ENCODE measurements at regions not wholly inside any gene's neighbourhood (a gene's known extent, or its start where the extent isn't known, plus 50 kb on each side); places are given as distances from the start of the nearest gene placed in this dataset.

- TF ChIP-seq CTCF (IDR thresholded peaks at IDR 0.05): no peak
- no peak for DNase-seq (ENCODE audit: low spot score)
Observed at GRCh38 chr13:74280093-74280794, 146.0 kb upstream of the KLF12 start.

GRCh38 chr13:74278901-74279300 is 144.7 kb upstream of the KLF12 start:
- Histone ChIP-seq H3K4me3 (no peak overlapping the region), H3K27ac (no peak overlapping the region), H3K36me3 (no peaks in the 10 kb centered on the region), H3K4me1 (no peaks in the 10 kb centered on the region), H3K9me3 (no peaks in the 10 kb centered on the region), H3K27me3 (no peaks in the 10 kb centered on the region)
- no peak for DNase-seq (ENCODE audit: low spot score)
- TF ChIP-seq CTCF (IDR thresholded peaks at IDR 0.05): no peak

More at GRCh38 chr13:74280093-74280794, 146.0 kb upstream of the KLF12 start:
- no peaks in the 10 kb centered on the region for H3K27me3 ChIP-seq
- no peak overlapping the region for H3K4me3 ChIP-seq
- no peaks in the 10 kb centered on the region for H3K4me1 ChIP-seq
- no peaks in the 10 kb centered on the region for H3K9me3 ChIP-seq
- no peaks in the 10 kb centered on the region for H3K36me3 ChIP-seq
- no peak overlapping the region for H3K27ac ChIP-seq

- no peak for DNase-seq (ENCODE audit: low spot score)
- Histone ChIP-seq H3K4me3 (no peak overlapping the region), H3K27ac (no peak overlapping the region), H3K4me1 (no peaks in the 10 kb centered on the region), H3K27me3 (no peaks in the 10 kb centered on the region), H3K36me3 (no peaks in the 10 kb centered on the region), H3K9me3 (peaks cover 0 to 15% of the 10 kb centered on the region in 2 donors)
- no peak for TF ChIP-seq CTCF (IDR thresholded peaks at IDR 0.05)
Observed at GRCh38 chr13:74274916-74275315, 140.7 kb upstream of the KLF12 start.

GRCh38 chr13:74273581-74273980 is 139.4 kb upstream of the KLF12 start:
- Histone ChIP-seq H3K4me3 (no peak overlapping the region), H3K4me1 (no peaks in the 10 kb centered on the region), H3K27ac (no peak overlapping the region), H3K27me3 (no peaks in the 10 kb centered on the region), H3K36me3 (no peaks in the 10 kb centered on the region), H3K9me3 (peaks cover 0 to 15% of the 10 kb centered on the region in 2 donors)
- TF ChIP-seq CTCF (IDR thresholded peaks at IDR 0.05): no peak
- no peak for DNase-seq (ENCODE audit: low spot score)

GRCh38 chr13:74272826-74273225 is 138.6 kb upstream of the KLF12 start:
- H3K9me3 ChIP-seq: peaks cover 0 to 15% of the 10 kb centered on the region in 2 donors
- no peak for DNase-seq (ENCODE audit: low spot score)
- H3K36me3 ChIP-seq: no peaks in the 10 kb centered on the region
- H3K4me3 ChIP-seq: no peak overlapping the region
- no peaks in the 10 kb centered on the region for H3K27me3 ChIP-seq
- TF ChIP-seq CTCF (IDR thresholded peaks at IDR 0.05): no peak
- H3K4me1 ChIP-seq: no peaks in the 10 kb centered on the region
- H3K27ac ChIP-seq: no peak overlapping the region

- no peaks in the 10 kb centered on the region for H3K4me1 ChIP-seq
- no peak overlapping the region for H3K27ac ChIP-seq
- no peak for TF ChIP-seq CTCF (IDR thresholded peaks at IDR 0.05)
- H3K4me3 ChIP-seq: no peak overlapping the region
- peaks cover 0 to 15% of the 10 kb centered on the region in 2 donors for H3K9me3 ChIP-seq
- no peaks in the 10 kb centered on the region for H3K27me3 ChIP-seq
- H3K36me3 ChIP-seq: no peaks in the 10 kb centered on the region
- DNase-seq (ENCODE audit: low spot score): no peak
Observed at GRCh38 chr13:74270018-74270417, 135.8 kb upstream of the KLF12 start.
